ENCODE measurements at regions not wholly inside any gene's neighbourhood (a gene's known extent, or its start where the extent isn't known, plus 50 kb on each side); places are given as distances from the start of the nearest gene placed in this dataset.
"Not testable (repeated sequence)": the region's sequence is repeated elsewhere in the genome, so short reads cannot be mapped to it uniquely, and the experiment has no call there.

DNA sequence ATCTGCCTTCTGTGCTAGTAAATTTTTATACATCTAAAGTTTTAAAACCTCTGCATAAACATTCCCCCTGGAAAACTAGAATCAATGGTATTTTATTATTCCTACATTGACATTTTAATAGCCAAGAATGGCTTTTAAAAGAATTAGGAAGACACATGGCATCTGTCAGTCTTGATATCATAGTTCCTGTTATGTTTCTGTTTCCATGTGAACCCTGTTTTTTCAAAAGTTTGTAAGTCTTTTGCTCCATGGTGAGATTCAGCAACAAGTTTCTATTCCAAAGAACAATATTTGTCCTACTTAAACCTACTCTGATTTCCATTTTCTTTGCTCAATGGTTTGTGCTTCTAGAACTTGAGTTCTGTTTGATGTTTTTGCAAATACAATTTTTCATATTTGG lies 95.2 kb downstream of the PLEKHG1 start:
- Histone ChIP-seq H3K36me3 (no peaks in the 10 kb centered on the region), H3K4me1 (no peaks in the 10 kb centered on the region), H3K4me3 (no peak overlapping the region), H3K27ac (no peak overlapping the region), H3K9ac (ENCODE audit: low read depth in 2 of 2, low read length in 2 of 2) (no peak overlapping the region), H3K9me3 (no peaks in the 10 kb centered on the region), H3K27me3 (no peaks in the 10 kb centered on the region)
- no peak for DNase-seq
- intact Hi-C loops (cut with DNase I) = no loop called here
- TF ChIP-seq, protein P1, sequence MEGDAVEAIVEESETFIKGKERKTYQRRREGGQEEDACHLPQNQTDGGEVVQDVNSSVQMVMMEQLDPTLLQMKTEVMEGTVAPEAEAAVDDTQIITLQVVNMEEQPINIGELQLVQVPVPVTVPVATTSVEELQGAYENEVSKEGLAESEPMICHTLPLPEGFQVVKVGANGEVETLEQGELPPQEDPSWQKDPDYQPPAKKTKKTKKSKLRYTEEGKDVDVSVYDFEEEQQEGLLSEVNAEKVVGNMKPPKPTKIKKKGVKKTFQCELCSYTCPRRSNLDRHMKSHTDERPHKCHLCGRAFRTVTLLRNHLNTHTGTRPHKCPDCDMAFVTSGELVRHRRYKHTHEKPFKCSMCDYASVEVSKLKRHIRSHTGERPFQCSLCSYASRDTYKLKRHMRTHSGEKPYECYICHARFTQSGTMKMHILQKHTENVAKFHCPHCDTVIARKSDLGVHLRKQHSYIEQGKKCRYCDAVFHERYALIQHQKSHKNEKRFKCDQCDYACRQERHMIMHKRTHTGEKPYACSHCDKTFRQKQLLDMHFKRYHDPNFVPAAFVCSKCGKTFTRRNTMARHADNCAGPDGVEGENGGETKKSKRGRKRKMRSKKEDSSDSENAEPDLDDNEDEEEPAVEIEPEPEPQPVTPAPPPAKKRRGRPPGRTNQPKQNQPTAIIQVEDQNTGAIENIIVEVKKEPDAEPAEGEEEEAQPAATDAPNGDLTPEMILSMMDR (IDR thresholded peaks at IDR 0.05) = no peak

DNA sequence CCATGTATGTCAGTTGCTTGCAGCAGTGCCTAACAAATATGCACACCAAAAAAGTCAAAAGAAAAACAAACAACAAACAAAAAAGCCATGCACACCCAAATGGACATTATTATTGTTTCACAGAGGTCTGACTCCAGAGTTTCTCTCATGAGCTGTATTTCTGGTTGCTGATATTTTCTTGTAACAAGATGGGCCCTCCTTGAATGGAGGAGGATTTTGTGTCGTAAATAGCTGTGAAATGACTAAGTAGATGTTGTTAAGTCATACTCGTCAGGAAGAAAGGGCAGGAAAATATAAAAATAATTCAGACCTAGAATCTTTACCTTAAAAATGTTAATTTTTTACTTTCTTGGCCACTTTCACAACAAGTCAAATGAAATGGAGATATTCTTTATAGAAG lies 96.0 kb downstream of the PLEKHG1 start:
- Histone ChIP-seq H3K4me3 (no peak overlapping the region), H3K9me3 (no peaks in the 10 kb centered on the region), H3K9ac (ENCODE audit: low read depth in 2 of 2, low read length in 2 of 2) (no peak overlapping the region), H3K27me3 (no peaks in the 10 kb centered on the region), H3K27ac (no peak overlapping the region), H3K4me1 (no peaks in the 10 kb centered on the region), H3K36me3 (no peaks in the 10 kb centered on the region)
- intact Hi-C loops (cut with DNase I) = no loop called here
- DNase-seq = no peak
- TF ChIP-seq, protein P1 (IDR thresholded peaks at IDR 0.05) = no peak

DNA sequence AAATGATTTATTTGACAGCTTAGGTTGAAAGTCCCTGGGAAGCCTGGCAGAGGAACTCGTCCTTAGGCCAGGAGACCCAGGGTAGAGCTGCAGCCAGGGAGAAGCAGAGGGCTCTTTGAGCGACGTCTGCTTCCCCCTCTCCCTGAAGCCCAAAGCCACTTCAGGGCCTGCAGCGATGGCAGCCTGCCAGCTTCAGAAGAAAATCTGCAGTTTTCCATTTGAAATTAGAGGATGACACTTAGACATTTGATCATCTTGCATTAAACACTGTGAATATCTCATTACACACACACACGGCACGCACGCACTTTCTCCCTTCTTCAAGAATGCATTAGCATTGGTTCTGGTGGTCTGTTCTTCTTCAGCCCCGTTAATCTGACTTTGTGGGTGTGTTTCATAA lies 96.5 kb downstream of the PLEKHG1 start:
- intact Hi-C loops (cut with DNase I) = no loop called here
- H3K9ac ChIP-seq (ENCODE audit: low read depth in 2 of 2, low read length in 2 of 2) = no peak overlapping the region
- H3K36me3 ChIP-seq = no peaks in the 10 kb centered on the region
- H3K4me3 ChIP-seq = no peak overlapping the region
- TF ChIP-seq, protein P1 (IDR thresholded peaks at IDR 0.05) = no peak
- no peaks in the 10 kb centered on the region for H3K9me3 ChIP-seq
- H3K27me3 ChIP-seq = no peaks in the 10 kb centered on the region
- H3K27ac ChIP-seq = no peak overlapping the region
- DNase-seq = no peak
- no peaks in the 10 kb centered on the region for H3K4me1 ChIP-seq

DNA sequence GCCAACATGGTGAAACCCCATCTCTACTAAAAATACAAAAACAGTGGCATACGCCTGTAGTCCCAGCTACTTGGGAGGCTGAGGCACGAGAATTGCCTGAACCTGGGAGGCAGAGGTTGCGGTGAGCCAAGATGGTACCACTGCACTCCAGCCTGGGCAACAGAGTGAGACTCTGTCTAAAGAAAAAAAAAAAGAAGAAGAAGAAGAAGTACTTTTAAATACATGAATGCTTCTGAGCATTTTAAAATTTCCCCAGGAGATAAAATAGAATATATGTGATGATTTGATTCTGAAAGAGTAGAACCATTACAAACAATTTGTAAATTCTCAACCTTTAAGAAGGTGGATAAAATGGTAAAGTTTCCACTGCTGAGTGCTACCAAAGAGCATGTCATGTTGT lies 97.2 kb downstream of the PLEKHG1 start:
- H3K4me3 ChIP-seq; H3K36me3 ChIP-seq; H3K9ac ChIP-seq (ENCODE audit: low read depth in 2 of 2, low read length in 2 of 2); H3K4me1 ChIP-seq; H3K27ac ChIP-seq; DNase-seq; H3K9me3 ChIP-seq; intact Hi-C loops (cut with DNase I); H3K27me3 ChIP-seq: not testable (repeated sequence)

DNA sequence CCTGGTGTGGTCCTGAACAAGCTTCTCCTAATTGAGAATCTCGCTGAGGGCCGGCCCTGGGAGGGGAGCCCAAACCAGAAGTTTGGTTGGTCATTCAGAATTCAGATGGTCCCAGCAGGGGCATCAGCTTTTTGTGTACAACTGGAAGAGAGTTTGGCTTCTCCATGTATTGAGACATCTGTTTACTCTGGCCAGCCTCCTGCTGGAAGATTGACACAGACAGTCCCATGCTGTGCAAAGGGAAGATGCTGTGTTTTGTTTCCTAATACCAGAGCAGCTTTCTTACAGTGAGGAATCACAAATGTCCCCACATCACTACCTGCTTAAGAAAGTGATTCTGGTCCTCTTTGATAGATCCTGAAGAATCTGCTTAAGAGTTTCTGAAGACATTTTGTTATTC lies 97.8 kb downstream of the PLEKHG1 start:
- Histone ChIP-seq H3K4me1 (no peaks in the 10 kb centered on the region), H3K9me3 (no peaks in the 10 kb centered on the region), H3K9ac (ENCODE audit: low read depth in 2 of 2, low read length in 2 of 2) (no peak overlapping the region), H3K27ac (no peak overlapping the region), H3K36me3 (no peaks in the 10 kb centered on the region), H3K27me3 (no peaks in the 10 kb centered on the region), H3K4me3 (no peak overlapping the region)
- TF ChIP-seq, protein P1 (IDR thresholded peaks at IDR 0.05) = no peak
- DNase-seq = no peak
- intact Hi-C loops (cut with DNase I) = no loop called here

DNA sequence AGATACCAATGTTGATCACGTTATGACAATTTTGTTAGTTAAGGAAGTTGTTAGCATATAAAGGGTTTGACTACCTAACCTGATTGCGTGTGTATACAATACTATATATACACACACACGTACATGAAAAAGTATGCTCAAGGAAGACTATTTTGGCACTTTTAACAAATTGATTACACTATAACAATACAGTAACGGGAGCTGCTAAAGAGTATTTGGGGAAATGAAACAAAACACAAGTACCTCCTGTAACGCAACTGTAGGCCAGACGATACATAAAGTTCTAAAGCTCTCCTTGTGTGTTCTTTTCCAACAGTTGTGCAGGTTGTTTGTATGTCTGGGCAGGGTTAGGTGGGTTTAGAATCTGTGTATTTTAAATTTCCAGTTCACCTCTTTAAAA lies 98.7 kb downstream of the PLEKHG1 start:
- Histone ChIP-seq H3K4me3 (no peak overlapping the region), H3K4me1 (no peaks in the 10 kb centered on the region), H3K9me3 (no peaks in the 10 kb centered on the region), H3K27ac (no peak overlapping the region), H3K9ac (ENCODE audit: low read depth in 2 of 2, low read length in 2 of 2) (no peak overlapping the region), H3K36me3 (no peaks in the 10 kb centered on the region), H3K27me3 (no peaks in the 10 kb centered on the region)
- intact Hi-C loops (cut with DNase I) = no loop called here
- no peak for DNase-seq
- TF ChIP-seq, protein P1 (IDR thresholded peaks at IDR 0.05) = no peak

Measured in colonic mucosa (tissue), 4 donors.